GM23338 (cell line): ENCODE measurements at regions not wholly inside any gene's neighbourhood (a gene's known extent, or its start where the extent isn't known, plus 50 kb on each side); places are given as distances from the start of the nearest gene placed in this dataset.

Experiments used
- CREB1 ChIP-seq: fragments of 250-450 bp; sonication (Bioruptor Pico); IDR thresholded peaks from 2 replicates; pipeline ENCODE4 v1.5.0; 2020; ENCODE audit warnings: low read depth, mild to moderate bottlenecking, moderate library complexity
- CTCF ChIP-seq, 2 experiments: fragments of 200-600 bp in 1 of 2; sonication (generic) in 1 of 2; conservative IDR thresholded peaks; 2 replicates each; pipeline versions ENCODE4 v1.5.1 to v1.6.1; 2016 to 2017; ENCODE audit warnings: antibody characterized with exemption in 2 of 2, low read depth in 2 of 2, mild to moderate bottlenecking in 2 of 2, moderate library complexity in 1 of 2
- EZH2 ChIP-seq: fragments of 200-600 bp; sonication (generic); IDR thresholded peaks from one replicate; pipeline ENCODE4 v1.8.0; 2017; ENCODE audit warnings: antibody characterized with exemption, mild to moderate bottlenecking, low read depth; ENCODE audit not compliant: unreplicated experiment
- EZH2phosphoT487 ChIP-seq: fragments of 200-600 bp; sonication (generic); IDR thresholded peaks from one replicate; pipeline ENCODE4 v1.8.1; 2018; ENCODE audit warnings: antibody characterized with exemption; ENCODE audit not compliant: unreplicated experiment
- POLR2AphosphoS5 ChIP-seq: IDR thresholded peaks from 2 replicates; pipeline ENCODE4 v1.6.1; 2016; ENCODE audit warnings: antibody characterized with exemption, low read depth
- STAT1 ChIP-seq: IDR thresholded peaks from one replicate; pipeline ENCODE4 v1.6.1; 2016; ENCODE audit warnings: antibody characterized with exemption; ENCODE audit not compliant: unreplicated experiment
- TF ChIP-seq, protein P1 (sequence below): IDR thresholded peaks from one replicate; pipeline ENCODE4 v1.6.1; 2018; ENCODE audit warnings: antibody characterized with exemption; ENCODE audit not compliant: unreplicated experiment

DNA sequence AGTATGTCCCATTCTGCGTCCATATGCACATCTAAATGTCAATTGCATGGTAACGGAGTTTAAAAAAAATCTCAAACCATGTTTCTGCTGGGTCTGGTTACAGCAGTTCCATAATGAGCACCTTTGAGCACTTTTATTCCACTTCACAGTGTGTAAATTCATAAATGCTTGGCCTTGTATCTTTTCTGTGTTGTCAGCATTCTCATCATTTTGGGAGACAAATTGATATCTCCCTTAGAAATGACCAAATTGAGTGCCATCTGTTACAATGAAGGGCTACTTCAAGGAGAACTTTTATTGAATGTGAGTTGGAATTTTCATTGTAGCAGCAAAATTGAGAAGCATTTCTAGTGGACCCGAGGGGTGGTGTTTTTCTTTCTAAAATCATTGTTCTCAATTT lies 432.9 kb upstream of the PCDH9 start:
- TF ChIP-seq CTCF (conservative IDR thresholded peaks at IDR 0.05; ENCODE audit: low read depth in 2 of 2), result no peak
- TF ChIP-seq EZH2phosphoT487, result no peak
- TF ChIP-seq EZH2, result no peak
- no peak for TF ChIP-seq STAT1
- TF ChIP-seq CREB1, result no peak
- no peak for TF ChIP-seq POLR2AphosphoS5
- TF ChIP-seq, protein P1, sequence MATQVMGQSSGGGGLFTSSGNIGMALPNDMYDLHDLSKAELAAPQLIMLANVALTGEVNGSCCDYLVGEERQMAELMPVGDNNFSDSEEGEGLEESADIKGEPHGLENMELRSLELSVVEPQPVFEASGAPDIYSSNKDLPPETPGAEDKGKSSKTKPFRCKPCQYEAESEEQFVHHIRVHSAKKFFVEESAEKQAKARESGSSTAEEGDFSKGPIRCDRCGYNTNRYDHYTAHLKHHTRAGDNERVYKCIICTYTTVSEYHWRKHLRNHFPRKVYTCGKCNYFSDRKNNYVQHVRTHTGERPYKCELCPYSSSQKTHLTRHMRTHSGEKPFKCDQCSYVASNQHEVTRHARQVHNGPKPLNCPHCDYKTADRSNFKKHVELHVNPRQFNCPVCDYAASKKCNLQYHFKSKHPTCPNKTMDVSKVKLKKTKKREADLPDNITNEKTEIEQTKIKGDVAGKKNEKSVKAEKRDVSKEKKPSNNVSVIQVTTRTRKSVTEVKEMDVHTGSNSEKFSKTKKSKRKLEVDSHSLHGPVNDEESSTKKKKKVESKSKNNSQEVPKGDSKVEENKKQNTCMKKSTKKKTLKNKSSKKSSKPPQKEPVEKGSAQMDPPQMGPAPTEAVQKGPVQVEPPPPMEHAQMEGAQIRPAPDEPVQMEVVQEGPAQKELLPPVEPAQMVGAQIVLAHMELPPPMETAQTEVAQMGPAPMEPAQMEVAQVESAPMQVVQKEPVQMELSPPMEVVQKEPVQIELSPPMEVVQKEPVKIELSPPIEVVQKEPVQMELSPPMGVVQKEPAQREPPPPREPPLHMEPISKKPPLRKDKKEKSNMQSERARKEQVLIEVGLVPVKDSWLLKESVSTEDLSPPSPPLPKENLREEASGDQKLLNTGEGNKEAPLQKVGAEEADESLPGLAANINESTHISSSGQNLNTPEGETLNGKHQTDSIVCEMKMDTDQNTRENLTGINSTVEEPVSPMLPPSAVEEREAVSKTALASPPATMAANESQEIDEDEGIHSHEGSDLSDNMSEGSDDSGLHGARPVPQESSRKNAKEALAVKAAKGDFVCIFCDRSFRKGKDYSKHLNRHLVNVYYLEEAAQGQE, result no peak
